DMS79 treated with DMSO at 0.1 percent for 48 hours (cell line): ENCODE measurements at regions not wholly inside any gene's neighbourhood (a gene's known extent, or its start where the extent isn't known, plus 50 kb on each side); places are given as distances from the start of the nearest gene placed in this dataset.

Experiments
- DNase-seq: peaks from one replicate; lab custom pipeline; 2025; lab: John Stamatoyannopoulos, UW

DNA sequence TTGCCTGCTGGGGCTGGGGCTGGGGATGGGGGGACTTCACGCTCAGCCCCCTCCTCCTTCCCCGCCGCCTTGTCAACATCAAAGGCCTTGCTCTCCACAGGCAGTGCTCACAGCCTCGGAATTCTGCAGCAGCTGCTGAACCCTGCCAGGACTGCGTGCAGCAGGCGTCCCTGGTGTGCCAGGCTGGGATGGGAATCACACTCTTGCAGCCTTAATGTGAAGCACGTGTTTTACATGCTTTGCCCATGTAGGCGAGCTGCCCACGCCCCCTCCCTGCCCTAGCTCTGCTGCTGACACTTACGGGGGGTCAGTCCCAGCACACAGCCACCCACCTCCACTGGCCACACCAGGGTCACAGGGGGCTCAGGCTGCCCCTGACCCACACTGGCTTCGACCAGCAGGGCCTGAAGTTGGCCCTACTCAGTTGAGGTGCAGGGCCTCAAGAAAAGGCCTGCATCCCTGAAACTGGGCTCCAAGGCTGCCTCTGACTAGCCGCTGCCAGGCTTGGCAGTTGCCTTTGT, 276.2 kb upstream of the RTL1 start:
- DNase-seq, result no peak

- no peak for DNase-seq
Measured at GRCh38 chr14:101181446-101182313, 278.2 kb upstream of the RTL1 start.

DNA sequence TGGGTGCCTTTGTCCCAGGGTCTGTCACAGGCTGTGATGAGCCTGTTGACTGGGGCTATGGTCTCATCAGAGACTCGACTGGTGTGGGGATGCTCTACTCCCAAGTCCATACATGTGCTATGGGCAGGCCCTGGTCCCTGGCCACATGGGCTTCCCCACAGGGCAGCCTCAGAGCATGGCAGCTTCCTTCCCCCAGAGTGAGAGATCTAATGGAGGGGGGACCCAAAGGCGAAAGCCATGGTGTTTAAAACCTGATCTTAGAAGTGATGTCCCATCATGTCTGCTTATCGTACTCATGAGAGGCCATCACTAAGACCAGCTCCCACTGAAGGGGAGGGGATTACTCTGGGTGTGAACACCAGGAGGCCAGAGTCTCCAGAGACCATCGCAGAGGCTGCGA, 279.0 kb upstream of the RTL1 start:
- no peak for DNase-seq

- no peak for DNase-seq
Measured at GRCh38 chr14:101183376-101184103, 280.0 kb upstream of the RTL1 start.

GRCh38 chr14:101184104-101184455, 280.6 kb upstream of the RTL1 start:
- no peak for DNase-seq

GRCh38 chr14:101184572-101184971, 281.1 kb upstream of the RTL1 start:
- no peak for DNase-seq

DNA sequence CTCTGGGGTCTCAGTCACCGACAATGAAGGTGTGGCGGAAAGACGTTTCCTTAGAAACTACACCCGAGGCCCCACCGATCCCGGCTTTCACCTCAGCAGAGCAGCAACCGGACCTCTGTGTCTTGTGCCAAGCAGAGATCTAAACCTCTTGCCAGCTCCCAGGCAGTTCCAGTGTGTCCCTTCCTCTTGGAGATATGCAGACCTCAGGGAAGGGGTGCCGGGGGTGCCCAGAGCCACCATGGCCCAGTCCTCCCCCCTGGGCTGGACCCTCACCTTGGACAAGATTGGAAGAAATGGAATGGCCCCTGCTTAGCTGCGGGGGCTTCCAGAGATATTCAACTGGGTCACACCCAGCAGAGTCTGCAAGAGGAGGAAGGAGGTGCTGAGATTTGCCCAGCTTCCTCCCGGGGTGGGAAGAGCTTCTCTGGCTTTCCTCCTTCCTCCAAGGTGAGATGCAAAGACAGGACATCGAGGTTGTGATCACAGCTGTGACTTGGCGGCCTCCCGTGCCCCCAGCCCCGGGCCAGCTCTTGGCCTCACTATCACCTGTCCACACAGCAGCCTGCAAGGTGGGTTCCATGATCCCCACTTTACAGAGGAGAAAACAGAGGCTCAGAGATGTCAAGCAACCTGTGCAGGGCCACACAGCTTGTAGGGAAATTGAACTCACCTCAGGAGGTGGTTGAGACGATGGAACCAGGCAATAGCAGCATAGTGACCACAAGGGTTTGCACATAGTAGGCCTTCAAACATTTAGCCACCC, 281.7 kb upstream of the RTL1 start:
- DNase-seq, result no peak

DNA sequence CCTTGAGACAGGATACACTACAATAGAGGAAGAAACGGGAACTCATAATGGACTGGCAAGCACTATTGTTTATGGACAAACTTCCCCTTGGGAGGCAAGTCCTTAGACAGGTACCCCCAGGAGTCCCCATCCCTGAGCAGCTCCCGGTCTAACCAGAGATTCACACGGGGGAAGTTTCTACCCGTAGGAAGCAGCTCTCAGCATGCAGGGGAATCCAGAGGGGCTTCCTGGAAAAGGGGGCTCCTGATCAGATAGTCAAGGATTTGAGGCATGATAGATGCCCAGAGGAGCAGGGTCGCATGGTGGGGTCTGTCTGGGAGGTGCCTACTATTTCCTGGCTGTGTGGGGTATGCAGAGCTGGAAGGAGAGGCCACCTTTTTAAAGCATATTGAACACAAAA, 282.4 kb upstream of the RTL1 start:
- DNase-seq, result no peak

DNA sequence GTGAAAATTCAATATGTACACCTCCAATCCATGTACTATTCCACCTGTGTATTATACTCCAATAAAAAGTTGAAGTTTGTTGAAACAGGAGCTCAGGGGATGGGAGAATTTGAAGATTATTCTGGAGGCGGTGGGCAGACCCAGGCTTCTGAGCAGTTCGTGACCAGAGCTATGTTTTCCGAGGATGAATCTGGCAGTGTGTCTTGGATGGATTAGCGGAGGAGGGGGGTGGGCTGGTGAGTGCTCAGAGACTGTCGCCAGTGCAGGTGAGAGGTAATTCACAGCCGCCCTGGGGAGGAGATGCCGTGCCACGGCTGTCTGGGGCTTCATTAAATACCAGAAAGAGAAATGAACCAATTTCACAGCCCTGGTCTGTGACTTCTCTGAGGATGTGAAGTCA, 283.0 kb upstream of the RTL1 start:
- DNase-seq, result no peak

- no peak for DNase-seq
Measured at GRCh38 chr14:101186992-101187815, 283.7 kb upstream of the RTL1 start.

DNA sequence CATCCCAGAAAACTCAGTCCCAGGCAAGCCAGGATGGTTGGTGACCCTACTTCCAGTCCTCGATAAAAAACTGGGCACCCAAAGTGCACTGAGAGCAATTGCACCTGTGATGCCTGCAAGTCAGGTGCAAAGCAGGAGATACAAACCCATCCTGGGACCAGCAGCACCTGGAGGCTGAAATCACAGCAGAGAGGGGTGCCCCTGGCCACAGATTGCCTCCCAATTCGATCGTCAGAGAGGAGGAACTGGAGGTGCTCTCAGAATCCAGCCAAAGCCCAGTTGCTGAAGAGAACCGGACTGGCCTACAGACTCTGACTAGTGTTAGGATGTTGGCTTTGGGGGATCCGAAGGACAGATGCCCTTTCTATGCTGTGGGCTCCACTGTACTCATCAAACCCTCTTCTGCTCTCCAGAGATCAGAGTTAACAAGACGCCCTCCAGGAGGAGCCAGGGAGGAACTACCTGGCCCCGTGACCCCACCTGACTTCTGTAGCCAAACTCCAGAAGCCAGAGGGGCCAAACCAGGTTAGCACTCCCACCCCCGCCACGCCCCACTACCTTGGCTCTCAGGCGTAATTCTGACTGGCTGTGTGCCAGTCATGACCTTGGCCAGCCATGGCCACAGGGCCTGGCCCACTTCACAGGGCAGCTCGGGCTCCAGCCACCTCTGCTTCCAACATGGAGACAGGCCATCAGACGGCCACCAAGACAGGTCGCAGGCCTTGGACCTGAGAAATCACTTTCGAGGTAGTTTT, 284.5 kb upstream of the RTL1 start:
- no peak for DNase-seq

DNA sequence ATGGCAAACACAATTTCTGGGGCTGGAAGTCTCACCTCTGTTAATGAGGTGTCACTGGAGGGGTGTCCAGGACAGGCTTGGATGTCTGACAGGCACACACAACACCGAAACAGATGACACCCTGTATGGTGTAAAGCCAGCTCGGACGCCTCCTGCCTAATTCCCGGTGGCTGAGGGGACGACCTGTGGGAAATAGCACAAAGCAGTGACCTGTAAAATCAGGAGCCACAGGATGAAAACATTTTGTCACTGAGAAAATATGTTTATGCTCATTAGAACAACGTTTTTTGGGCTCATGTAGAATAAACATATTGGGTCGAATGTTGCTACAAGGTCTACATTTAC, 285.0 kb upstream of the RTL1 start:
- DNase-seq, result no peak

DNA sequence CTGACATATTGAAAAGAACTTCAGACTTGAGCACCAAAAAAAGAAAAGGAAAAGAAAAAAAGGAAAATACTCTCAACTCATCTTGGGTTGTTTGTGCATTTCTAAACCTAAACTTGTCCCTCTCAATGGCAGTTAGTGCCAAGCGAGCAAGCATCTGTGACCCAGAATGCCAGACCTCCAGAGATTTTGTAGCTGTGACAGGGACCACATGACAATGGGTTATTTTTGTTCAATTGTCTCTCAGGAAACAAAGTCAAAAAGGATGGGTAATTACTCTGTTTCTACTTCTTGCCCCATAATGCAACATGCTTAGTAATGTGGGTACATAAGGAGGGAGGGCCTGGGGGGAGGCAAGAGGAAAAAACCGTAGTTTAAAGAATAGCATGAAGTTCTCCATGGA, 285.7 kb upstream of the RTL1 start:
- no peak for DNase-seq

DNA sequence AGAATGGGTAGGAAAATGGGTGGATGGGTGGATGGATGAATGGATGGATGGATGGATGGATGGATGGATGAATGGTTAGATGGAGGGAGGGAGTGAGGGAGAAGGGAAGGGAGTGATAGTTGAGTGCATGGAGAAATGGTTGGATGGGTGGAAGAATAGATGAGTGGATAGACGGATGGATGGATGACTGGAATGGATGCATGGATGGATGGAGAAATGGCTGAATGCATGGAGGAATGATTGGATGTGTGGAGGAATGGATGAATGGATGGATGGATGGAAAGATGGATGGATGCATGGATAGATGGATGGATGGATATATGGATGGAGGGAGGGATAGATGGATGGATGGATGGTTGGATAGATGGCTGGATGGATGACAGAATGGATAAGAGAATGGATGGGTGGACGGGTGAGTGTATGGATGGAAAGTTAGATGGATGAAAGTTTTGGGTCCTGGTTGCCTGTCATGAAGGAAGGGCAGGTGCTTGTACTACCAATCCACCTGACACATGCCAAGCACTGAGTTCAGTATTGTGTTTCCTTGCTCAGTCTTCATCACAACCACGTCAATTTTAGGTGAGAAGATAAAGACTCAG, 286.5 kb upstream of the RTL1 start:
- no peak for DNase-seq

DNA sequence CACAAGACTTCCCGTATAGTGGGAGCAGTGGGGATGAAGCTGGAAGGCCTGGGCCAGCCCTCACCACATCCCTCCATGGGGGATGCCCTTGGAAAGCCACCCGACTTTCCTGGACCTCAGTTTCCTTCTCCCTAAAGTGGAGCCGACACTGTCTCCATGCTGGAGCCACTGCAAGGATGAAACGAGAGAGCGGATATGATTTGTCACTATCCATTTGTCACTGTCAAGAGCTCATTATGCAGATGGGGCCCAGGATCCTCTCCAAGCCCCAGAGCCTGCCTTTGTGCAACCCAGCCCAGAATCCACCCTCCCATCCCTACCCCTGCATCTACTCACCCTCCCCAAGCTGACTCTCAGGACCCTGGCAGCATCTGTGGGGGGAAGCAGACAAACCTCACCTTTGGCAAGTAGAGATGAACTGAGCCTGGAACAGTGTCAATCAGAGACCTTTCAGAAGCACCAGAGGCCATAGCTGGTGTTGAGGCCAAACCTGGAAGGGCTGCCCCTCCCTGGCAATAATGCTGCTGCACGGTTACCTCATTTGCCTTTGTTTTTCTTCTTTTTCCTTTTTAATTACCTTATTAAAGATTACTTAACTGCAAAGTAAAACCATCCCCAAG, 287.7 kb upstream of the RTL1 start:
- DNase-seq, result no peak

- DNase-seq, result no peak
Measured at GRCh38 chr14:101191721-101192660, 288.5 kb upstream of the RTL1 start.

DNA sequence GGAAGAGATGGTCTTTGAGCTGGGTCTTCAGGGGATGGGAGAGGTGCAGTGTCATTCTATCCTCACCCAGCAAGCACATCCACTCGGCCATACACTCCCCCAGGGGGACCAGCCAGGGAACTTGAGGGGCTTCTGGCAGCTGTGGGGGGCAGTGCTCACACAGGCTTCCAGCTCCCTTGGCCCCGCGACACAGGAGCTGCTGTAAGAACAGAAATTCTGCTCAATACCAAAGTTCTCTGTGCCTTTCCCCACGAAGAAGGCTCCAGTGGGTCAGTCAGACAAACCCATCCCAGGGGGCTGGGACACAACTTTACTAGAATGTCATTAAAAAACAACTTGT, 289.1 kb upstream of the RTL1 start:
- no peak for DNase-seq

GRCh38 chr14:101193106-101193844, 289.8 kb upstream of the RTL1 start:
- peak; percentile 44 for DNase-seq
